ENCODE measurements at regions not wholly inside any gene's neighbourhood (a gene's known extent, or its start where the extent isn't known, plus 50 kb on each side); places are given as distances from the start of the nearest gene placed in this dataset.
A peak's percentile ranks its signal among the peaks of the same experiment; 100 is the strongest.

GRCh38 chr16:85465328-85466303, 147.5 kb upstream of the GSE1 start:
- TF ChIP-seq, protein P1, sequence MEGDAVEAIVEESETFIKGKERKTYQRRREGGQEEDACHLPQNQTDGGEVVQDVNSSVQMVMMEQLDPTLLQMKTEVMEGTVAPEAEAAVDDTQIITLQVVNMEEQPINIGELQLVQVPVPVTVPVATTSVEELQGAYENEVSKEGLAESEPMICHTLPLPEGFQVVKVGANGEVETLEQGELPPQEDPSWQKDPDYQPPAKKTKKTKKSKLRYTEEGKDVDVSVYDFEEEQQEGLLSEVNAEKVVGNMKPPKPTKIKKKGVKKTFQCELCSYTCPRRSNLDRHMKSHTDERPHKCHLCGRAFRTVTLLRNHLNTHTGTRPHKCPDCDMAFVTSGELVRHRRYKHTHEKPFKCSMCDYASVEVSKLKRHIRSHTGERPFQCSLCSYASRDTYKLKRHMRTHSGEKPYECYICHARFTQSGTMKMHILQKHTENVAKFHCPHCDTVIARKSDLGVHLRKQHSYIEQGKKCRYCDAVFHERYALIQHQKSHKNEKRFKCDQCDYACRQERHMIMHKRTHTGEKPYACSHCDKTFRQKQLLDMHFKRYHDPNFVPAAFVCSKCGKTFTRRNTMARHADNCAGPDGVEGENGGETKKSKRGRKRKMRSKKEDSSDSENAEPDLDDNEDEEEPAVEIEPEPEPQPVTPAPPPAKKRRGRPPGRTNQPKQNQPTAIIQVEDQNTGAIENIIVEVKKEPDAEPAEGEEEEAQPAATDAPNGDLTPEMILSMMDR (IDR thresholded peaks at IDR 0.05) = no peak
- peak in 1 of 2 donors; percentile 84 for TF ChIP-seq POLR2AphosphoS5 (IDR thresholded peaks at IDR 0.05; ENCODE audit: insufficient read depth in 1 of 2, low read depth in 1 of 2)

Data from vagina (tissue), 2 donors.